Loucy (cell line): ENCODE measurements at regions not wholly inside any gene's neighbourhood (a gene's known extent, or its start where the extent isn't known, plus 50 kb on each side); places are given as distances from the start of the nearest gene placed in this dataset.

Source experiments
- EZH2phosphoT487 ChIP-seq: fragments of 200-600 bp; IDR thresholded peaks from 2 replicates; pipeline ENCODE4 v1.6.1; 2018; ENCODE audit warnings: antibody characterized with exemption, mild to moderate bottlenecking, moderate library complexity, borderline replicate concordance
- TF ChIP-seq, protein P1 (sequence below): fragments of 200-600 bp; sonication (generic); conservative IDR thresholded peaks from 2 replicates; pipeline ENCODE4 v1.5.1; 2014; ENCODE audit warnings: mild to moderate bottlenecking, antibody characterized with exemption, low read length

GRCh38 chr5:84450617-84451414 is 66.1 kb upstream of the EDIL3 start:
- TF ChIP-seq, protein P1, sequence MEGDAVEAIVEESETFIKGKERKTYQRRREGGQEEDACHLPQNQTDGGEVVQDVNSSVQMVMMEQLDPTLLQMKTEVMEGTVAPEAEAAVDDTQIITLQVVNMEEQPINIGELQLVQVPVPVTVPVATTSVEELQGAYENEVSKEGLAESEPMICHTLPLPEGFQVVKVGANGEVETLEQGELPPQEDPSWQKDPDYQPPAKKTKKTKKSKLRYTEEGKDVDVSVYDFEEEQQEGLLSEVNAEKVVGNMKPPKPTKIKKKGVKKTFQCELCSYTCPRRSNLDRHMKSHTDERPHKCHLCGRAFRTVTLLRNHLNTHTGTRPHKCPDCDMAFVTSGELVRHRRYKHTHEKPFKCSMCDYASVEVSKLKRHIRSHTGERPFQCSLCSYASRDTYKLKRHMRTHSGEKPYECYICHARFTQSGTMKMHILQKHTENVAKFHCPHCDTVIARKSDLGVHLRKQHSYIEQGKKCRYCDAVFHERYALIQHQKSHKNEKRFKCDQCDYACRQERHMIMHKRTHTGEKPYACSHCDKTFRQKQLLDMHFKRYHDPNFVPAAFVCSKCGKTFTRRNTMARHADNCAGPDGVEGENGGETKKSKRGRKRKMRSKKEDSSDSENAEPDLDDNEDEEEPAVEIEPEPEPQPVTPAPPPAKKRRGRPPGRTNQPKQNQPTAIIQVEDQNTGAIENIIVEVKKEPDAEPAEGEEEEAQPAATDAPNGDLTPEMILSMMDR, result peak; percentile 54
- no peak for TF ChIP-seq EZH2phosphoT487
